ENCODE measurements at regions not wholly inside any gene's neighbourhood (a gene's known extent, or its start where the extent isn't known, plus 50 kb on each side); places are given as distances from the start of the nearest gene placed in this dataset.

DNA sequence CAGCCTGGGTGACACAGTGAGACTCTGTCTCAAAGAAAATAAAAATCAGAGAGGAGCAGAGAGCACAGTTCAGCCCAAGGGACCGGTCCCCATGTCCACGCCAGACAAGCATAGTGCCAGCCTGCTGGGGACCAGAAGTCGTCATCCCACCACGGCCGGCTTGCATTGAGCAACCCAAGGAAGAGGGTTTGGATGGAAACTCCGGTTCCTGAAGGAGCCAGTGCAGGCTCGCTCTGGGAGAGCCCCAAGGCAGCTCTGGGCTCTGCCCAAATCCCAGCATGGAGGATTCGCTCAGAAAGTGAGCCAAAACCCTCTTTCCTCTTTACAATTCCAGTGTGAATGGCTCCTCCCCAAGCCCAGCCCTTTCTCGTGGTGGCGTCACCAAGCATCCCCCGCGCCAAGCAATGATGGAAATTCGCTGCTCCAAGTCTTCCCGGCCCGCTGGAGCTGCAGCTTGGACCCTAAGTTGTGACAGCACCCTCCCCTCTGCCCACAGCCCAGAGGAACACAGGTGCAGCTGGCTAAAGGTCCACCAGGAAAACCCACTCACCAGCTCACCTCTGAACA lies 64.1 kb upstream of the SLC25A33 start:
- no peak for TF ChIP-seq BHLHE40 (IDR thresholded peaks at IDR 0.05; ENCODE audit: low read length)
- TF ChIP-seq AHR (CRISPR knock-in tag; IDR thresholded peaks at IDR 0.05): no peak
- TF ChIP-seq MAF1 (CRISPR knock-in tag; IDR thresholded peaks at IDR 0.05; ENCODE audit: borderline replicate concordance): no peak
- TF ChIP-seq ZNF432 (CRISPR knock-in tag; IDR thresholded peaks at IDR 0.05; ENCODE audit: borderline replicate concordance): no peak
